ENCODE measurements at regions not wholly inside any gene's neighbourhood (a gene's known extent, or its start where the extent isn't known, plus 50 kb on each side); places are given as distances from the start of the nearest gene placed in this dataset.

- TF ChIP-seq, protein P1, sequence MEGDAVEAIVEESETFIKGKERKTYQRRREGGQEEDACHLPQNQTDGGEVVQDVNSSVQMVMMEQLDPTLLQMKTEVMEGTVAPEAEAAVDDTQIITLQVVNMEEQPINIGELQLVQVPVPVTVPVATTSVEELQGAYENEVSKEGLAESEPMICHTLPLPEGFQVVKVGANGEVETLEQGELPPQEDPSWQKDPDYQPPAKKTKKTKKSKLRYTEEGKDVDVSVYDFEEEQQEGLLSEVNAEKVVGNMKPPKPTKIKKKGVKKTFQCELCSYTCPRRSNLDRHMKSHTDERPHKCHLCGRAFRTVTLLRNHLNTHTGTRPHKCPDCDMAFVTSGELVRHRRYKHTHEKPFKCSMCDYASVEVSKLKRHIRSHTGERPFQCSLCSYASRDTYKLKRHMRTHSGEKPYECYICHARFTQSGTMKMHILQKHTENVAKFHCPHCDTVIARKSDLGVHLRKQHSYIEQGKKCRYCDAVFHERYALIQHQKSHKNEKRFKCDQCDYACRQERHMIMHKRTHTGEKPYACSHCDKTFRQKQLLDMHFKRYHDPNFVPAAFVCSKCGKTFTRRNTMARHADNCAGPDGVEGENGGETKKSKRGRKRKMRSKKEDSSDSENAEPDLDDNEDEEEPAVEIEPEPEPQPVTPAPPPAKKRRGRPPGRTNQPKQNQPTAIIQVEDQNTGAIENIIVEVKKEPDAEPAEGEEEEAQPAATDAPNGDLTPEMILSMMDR (IDR thresholded peaks at IDR 0.05; ENCODE audit: unreplicated experiment), result no peak
- CTCF ChIA-PET, result no interaction called here
- H3K36me3 Mint-ChIP-seq (ENCODE audit: insufficient read depth, unreplicated experiment), result peaks cover 1% of the 10 kb centered on the region
- no peaks in the 10 kb centered on the region for H3K27me3 Mint-ChIP-seq (ENCODE audit: unreplicated experiment)
- BruUV-seq (replicated peaks), result no TSS peak
- no peak overlapping the region for H3K4me3 Mint-ChIP-seq (ENCODE audit: low read depth, unreplicated experiment)
- H3K27ac Mint-ChIP-seq (ENCODE audit: unreplicated experiment), result no peak overlapping the region
- DNase-seq, result no peak
- intact Hi-C loops (cut with micrococcal nuclease; ENCODE audit: unreplicated experiment), result no loop called here
- peaks cover 6% of the 10 kb centered on the region for H3K4me1 Mint-ChIP-seq (ENCODE audit: low read depth, unreplicated experiment)
- H3K9me3 Mint-ChIP-seq (ENCODE audit: low read depth, unreplicated experiment), result peaks cover 3% of the 10 kb centered on the region
Measured at GRCh38 chr2:38153476-38154135, 77.7 kb upstream of the CYP1B1 start.

- BruUV-seq (replicated peaks), result no TSS peak
- Mint-ChIP-seq H3K27me3 (ENCODE audit: unreplicated experiment) (no peaks in the 10 kb centered on the region), H3K27ac (ENCODE audit: unreplicated experiment) (no peak overlapping the region), H3K4me1 (ENCODE audit: low read depth, unreplicated experiment) (peaks cover 13% of the 10 kb centered on the region), H3K36me3 (ENCODE audit: insufficient read depth, unreplicated experiment) (peaks cover 5% of the 10 kb centered on the region), H3K9me3 (ENCODE audit: low read depth, unreplicated experiment) (peaks cover 3% of the 10 kb centered on the region), H3K4me3 (ENCODE audit: low read depth, unreplicated experiment) (no peak overlapping the region)
- TF ChIP-seq, protein P1 (IDR thresholded peaks at IDR 0.05; ENCODE audit: unreplicated experiment), result no peak
- CTCF ChIA-PET, result interaction anchor here (1.1 kb wide), 1 partner anchor 75 kb away, joined by 3 read pairs; no protein-coding TSS in a partner anchor
- intact Hi-C loops (cut with micrococcal nuclease; ENCODE audit: unreplicated experiment), result no loop called here
- DNase-seq, result no peak
Measured at GRCh38 chr2:38152913-38153312, 77.0 kb upstream of the CYP1B1 start.

GRCh38 chr2:38152035-38152434 is 76.1 kb upstream of the CYP1B1 start:
- no peak for DNase-seq
- Mint-ChIP-seq H3K27me3 (ENCODE audit: unreplicated experiment) (no peaks in the 10 kb centered on the region), H3K27ac (ENCODE audit: unreplicated experiment) (no peak overlapping the region), H3K4me3 (ENCODE audit: low read depth, unreplicated experiment) (no peak overlapping the region), H3K36me3 (ENCODE audit: insufficient read depth, unreplicated experiment) (peaks cover 7% of the 10 kb centered on the region), H3K4me1 (ENCODE audit: low read depth, unreplicated experiment) (peaks cover 22% of the 10 kb centered on the region), H3K9me3 (ENCODE audit: low read depth, unreplicated experiment) (peaks cover 3% of the 10 kb centered on the region)
- intact Hi-C loops (cut with micrococcal nuclease; ENCODE audit: unreplicated experiment), result no loop called here
- CTCF ChIA-PET, result interaction anchor here (1.1 kb wide), 1 partner anchor 74 kb away, joined by 3 read pairs; no protein-coding TSS in a partner anchor
- TF ChIP-seq, protein P1 (IDR thresholded peaks at IDR 0.05; ENCODE audit: unreplicated experiment), result no peak
- no TSS peak for BruUV-seq (replicated peaks)

DNA sequence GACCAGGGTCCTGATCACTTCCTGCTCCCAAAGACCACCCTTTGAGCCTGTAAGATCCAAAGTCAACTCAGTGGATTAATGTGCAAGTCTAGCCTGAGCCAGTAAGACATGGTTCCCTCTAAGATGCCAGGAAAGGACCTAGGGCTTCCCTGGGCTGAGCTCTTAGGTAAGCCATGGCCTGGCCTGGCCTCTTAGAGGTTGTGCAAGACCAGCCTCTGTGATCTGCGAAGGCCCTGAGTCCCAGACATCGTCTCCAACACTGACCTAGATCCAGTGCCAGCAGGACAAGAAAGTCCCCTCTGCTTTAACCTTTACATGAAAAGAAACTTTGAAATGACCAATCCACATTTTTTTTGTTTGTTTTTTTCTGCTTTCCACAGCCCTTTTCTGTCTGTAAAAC is 73.6 kb upstream of the CYP1B1 start:
- peaks cover 13% of the 10 kb centered on the region for H3K36me3 Mint-ChIP-seq (ENCODE audit: insufficient read depth, unreplicated experiment)
- no peak for DNase-seq
- CTCF ChIA-PET, result no interaction called here
- H3K27me3 Mint-ChIP-seq (ENCODE audit: unreplicated experiment), result no peaks in the 10 kb centered on the region
- H3K4me3 Mint-ChIP-seq (ENCODE audit: low read depth, unreplicated experiment), result no peak overlapping the region
- H3K27ac Mint-ChIP-seq (ENCODE audit: unreplicated experiment), result no peak overlapping the region
- peaks cover 3% of the 10 kb centered on the region for H3K9me3 Mint-ChIP-seq (ENCODE audit: low read depth, unreplicated experiment)
- intact Hi-C loops (cut with micrococcal nuclease; ENCODE audit: unreplicated experiment), result no loop called here
- H3K4me1 Mint-ChIP-seq (ENCODE audit: low read depth, unreplicated experiment), result peaks cover 27% of the 10 kb centered on the region
- BruUV-seq (replicated peaks), result no TSS peak
- TF ChIP-seq, protein P1 (IDR thresholded peaks at IDR 0.05; ENCODE audit: unreplicated experiment), result no peak

Measured in Calu3 (cell line).